Kidney epithelial cell (primary cell): ENCODE measurements at regions not wholly inside any gene's neighbourhood (a gene's known extent, or its start where the extent isn't known, plus 50 kb on each side); places are given as distances from the start of the nearest gene placed in this dataset.

ENCODE experiments used
- DNase-seq: peaks from one replicate; pipeline ENCODE4 v3.0.0-alpha.2; 2010; ENCODE audit warnings: low read depth
- H3K27me3 ChIP-seq: 2 replicates; pipeline ENCODE4 v1.6.0; 2011; ENCODE audit warnings: low read length; ENCODE audit not compliant: control insufficient read depth, insufficient read depth
- H3K36me3 ChIP-seq: 2 replicates; pipeline ENCODE4 v1.5.1; 2011; ENCODE audit warnings: low read length; ENCODE audit not compliant: control insufficient read depth, insufficient read depth
- H3K4me3 ChIP-seq: 2 replicates; pipeline ENCODE4 v1.5.1; 2011; ENCODE audit warnings: low read depth, mild to moderate bottlenecking, control low read depth, low read length
- TF ChIP-seq, protein P1 (sequence below): IDR thresholded peaks from 2 replicates; pipeline ENCODE4 v1.5.1; 2011; ENCODE audit warnings: mild to moderate bottlenecking, moderate library complexity, low read length, control low read depth, inconsistent platforms; ENCODE audit not compliant: insufficient read depth, poor library complexity, severe bottlenecking

- no peak for DNase-seq
- TF ChIP-seq, protein P1, sequence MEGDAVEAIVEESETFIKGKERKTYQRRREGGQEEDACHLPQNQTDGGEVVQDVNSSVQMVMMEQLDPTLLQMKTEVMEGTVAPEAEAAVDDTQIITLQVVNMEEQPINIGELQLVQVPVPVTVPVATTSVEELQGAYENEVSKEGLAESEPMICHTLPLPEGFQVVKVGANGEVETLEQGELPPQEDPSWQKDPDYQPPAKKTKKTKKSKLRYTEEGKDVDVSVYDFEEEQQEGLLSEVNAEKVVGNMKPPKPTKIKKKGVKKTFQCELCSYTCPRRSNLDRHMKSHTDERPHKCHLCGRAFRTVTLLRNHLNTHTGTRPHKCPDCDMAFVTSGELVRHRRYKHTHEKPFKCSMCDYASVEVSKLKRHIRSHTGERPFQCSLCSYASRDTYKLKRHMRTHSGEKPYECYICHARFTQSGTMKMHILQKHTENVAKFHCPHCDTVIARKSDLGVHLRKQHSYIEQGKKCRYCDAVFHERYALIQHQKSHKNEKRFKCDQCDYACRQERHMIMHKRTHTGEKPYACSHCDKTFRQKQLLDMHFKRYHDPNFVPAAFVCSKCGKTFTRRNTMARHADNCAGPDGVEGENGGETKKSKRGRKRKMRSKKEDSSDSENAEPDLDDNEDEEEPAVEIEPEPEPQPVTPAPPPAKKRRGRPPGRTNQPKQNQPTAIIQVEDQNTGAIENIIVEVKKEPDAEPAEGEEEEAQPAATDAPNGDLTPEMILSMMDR, result no peak
- no peak overlapping the region for H3K4me3 ChIP-seq
- H3K27me3 ChIP-seq, result peaks cover 9% of the 10 kb centered on the region
- no peaks in the 10 kb centered on the region for H3K36me3 ChIP-seq
These were observed 1103.6 kb downstream of the BCL11B start for GRCh38 chr14:98168211-98168985.

- TF ChIP-seq, protein P1, result no peak
- Histone ChIP-seq H3K4me3 (no peak overlapping the region), H3K36me3 (no peaks in the 10 kb centered on the region), H3K27me3 (peaks cover 2% of the 10 kb centered on the region)
- no peak for DNase-seq
These were observed 1102.8 kb downstream of the BCL11B start for GRCh38 chr14:98169170-98169587.

DNA sequence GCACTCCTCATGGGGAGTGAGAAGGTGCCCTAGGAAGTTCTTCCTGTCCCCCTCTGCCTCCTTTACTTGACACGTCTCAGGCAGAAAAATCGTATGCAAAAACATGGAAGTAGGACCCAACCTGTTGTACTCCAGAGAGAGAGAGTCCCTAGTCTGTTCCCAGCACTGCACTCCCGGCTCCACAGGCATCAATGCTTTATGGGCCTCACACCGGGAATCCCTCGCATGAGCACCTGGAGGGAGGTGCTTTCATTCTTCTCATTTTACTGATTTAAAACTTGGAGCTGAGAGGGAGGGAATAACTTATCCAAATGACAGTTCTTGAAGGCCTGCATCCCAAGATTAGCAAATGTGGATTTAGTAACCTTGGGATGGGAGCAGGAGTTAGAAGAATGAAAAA, 1101.4 kb downstream of the BCL11B start:
- Histone ChIP-seq H3K36me3 (no peaks in the 10 kb centered on the region), H3K27me3 (no peaks in the 10 kb centered on the region), H3K4me3 (no peak overlapping the region)
- no peak for DNase-seq
- TF ChIP-seq, protein P1, result no peak

DNA sequence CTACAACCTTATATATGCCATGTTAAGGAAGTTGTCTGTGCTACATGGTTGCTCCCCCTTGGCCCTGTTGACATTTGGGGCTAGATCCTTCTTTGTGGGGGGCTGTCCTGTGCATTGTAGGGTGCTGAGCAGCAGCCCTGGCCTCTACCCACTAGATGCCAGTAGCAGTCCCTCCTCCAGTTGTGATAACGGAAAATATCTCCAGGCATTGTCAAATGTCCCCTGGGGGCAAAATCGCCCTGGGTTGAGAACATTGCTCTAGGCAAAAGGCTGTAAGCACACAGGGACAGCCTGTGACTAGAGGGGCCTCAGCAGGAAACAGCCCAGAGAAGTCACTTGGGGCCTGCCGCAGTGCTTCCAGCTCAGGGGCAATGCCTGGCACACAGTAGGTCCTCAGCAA, 1100.3 kb downstream of the BCL11B start:
- Histone ChIP-seq H3K4me3 (no peak overlapping the region), H3K36me3 (no peaks in the 10 kb centered on the region), H3K27me3 (no peaks in the 10 kb centered on the region)
- TF ChIP-seq, protein P1, result no peak
- no peak for DNase-seq

GRCh38 chr14:98172243-98172778, 1099.7 kb downstream of the BCL11B start:
- H3K4me3 ChIP-seq, result no peak overlapping the region
- TF ChIP-seq, protein P1, result no peak
- no peaks in the 10 kb centered on the region for H3K36me3 ChIP-seq
- H3K27me3 ChIP-seq, result no peaks in the 10 kb centered on the region
- DNase-seq, result no peak

GRCh38 chr14:98173305-98173704, 1098.7 kb downstream of the BCL11B start:
- no peak for DNase-seq
- H3K36me3 ChIP-seq, result no peaks in the 10 kb centered on the region
- TF ChIP-seq, protein P1, result no peak
- no peaks in the 10 kb centered on the region for H3K27me3 ChIP-seq
- H3K4me3 ChIP-seq, result no peak overlapping the region
